Smooth muscle cell of the brain vasculature (primary cell): ENCODE measurements at regions not wholly inside any gene's neighbourhood (a gene's known extent, or its start where the extent isn't known, plus 50 kb on each side); places are given as distances from the start of the nearest gene placed in this dataset.

Experiments
- DNase-seq: peaks from one replicate; pipeline ENCODE4 v3.0.0-alpha.2; 2012; ENCODE audit warnings: low read depth, low spot score

- no peak for DNase-seq
Observed at GRCh38 chr2:224211791-224212190, 172.7 kb upstream of the SERPINE2 start.

GRCh38 chr2:224211181-224211480, 172.0 kb upstream of the SERPINE2 start:
- no peak for DNase-seq

DNA sequence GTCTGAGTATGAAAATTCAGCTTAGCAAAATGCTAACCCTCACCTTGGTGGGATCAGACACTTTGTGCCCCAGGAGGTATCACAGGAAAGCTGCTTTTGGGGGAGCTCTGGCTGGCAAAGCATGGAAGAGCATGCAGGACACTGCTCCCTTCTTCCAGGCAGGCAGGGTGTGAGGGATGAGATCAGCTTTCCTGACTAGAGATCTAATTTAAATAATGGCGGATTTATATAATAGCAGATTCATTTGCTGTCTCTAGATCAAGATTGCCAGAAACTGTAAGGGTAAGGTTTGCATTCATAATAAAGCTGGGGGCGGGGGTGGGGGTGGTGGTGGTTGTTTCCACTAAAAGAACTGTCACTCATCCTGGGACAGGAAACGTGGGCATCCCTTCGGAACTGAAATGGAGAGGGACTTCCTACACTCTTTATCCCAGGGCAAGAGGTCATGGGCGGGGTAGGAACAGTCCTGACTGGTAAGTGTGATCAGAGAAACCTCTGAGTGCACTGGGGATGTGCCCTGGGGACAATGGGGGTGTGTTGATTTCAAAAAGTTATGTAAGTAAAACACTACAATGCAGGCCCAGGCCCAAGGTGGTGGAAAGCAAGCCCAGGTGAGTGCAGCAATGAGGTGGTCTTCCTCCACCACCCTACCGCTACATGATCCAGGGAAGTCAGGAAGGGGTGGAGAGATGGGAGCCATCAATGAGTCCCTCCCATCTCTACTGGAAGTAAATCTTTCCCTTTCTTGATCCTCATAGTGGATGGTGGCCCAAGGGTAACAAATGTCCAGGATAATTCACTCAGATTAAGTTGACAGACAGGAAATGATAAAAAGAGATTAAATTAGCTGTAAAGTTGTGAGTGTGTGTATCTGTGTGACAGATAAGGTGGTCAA, 171.4 kb upstream of the SERPINE2 start:
- DNase-seq = no peak

- no peak for DNase-seq
Observed at GRCh38 chr2:224209555-224210285, 170.6 kb upstream of the SERPINE2 start.

DNA sequence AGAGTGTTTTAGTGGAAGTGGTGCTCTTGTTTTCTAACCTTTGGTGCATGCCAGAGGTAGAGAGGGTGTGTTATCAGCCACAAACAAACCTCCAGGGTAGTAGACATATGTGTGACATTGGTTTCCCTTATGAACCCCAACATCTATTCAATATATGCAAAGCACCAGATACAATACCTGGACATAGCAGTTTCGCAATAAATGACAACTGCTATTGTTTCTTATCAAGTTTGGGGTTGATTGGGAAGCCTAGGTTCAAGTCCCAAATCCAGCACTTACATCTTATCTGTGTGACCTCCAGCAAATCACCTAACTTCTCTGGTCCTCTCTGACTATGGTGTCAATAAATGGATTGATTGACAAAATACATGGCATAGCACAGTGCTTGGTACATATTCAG, 169.4 kb upstream of the SERPINE2 start:
- DNase-seq = no peak

- no peak for DNase-seq
Observed at GRCh38 chr2:224208007-224208406, 168.9 kb upstream of the SERPINE2 start.

- DNase-seq = no peak
Observed at GRCh38 chr2:224206816-224207215, 167.7 kb upstream of the SERPINE2 start.

DNA sequence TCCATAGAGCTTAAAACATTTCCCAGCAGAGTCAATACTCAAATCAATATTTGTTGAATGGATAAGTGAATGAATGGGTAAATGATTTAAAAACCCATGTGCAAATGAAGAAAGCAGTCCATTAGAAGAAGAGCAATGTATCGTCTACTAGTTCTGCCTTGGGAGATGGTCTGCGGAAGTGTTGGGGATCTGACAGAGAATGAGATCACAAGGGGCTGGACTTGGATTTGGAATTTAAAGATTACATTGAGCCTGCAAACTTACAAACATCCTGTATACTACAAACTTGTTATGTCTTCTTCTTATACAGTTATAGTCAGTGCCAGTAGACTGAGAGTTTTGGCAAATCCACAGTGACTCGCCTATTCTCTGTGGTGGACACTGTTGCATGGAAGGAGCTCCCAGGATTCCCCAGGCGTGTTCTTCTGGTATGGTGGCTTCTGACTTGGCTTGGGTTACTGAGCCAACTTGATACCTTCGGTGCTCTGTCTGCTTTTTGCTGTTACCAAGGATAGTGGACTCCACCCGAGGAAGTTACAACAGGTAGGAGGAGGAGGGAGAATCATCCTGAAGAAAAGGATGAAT, 163.3 kb upstream of the SERPINE2 start:
- no peak for DNase-seq

GRCh38 chr2:224198436-224198835, 159.3 kb upstream of the SERPINE2 start:
- no peak for DNase-seq

- DNase-seq = no peak
Observed at GRCh38 chr2:224196810-224197209, 157.7 kb upstream of the SERPINE2 start.

- DNase-seq = no peak
Observed at GRCh38 chr2:224195925-224196571, 157.0 kb upstream of the SERPINE2 start.

DNA sequence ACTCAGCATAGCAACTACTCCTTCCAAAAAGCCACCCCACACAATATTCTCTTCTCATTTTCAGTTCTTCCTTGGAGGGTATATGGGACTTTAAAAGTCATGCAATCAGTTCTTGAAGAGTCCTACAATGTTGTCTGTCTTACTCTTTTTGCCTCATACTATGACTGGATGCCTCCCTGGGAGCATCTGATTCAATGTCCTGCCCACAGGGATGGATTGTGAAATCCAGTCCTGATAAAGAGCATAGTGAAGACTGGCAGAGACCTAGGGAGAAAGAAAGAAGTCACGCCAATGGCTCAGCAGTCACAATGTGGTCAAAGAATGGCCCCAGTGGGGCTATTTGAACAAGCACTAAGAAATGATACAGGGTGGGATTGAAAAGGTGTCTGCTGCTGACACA, 155.1 kb upstream of the SERPINE2 start:
- DNase-seq = no peak

GRCh38 chr2:224191465-224191864, 152.4 kb upstream of the SERPINE2 start:
- no peak for DNase-seq

DNA sequence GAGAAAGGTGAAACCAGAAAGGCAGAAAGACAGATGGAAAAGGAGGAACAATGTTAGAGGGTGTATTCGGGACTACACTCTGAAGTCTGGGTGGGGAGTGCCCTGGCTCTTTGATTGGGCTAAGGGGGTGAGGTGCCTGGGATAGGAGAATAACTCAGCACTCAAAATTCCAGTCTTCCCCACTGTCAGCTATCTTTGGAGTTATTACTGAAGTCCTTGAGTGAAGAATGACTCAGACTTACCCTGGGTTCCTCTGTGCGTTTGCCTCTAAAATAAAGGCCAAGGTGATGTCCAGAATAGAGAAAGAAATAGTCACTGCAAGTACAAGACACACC, 151.8 kb upstream of the SERPINE2 start:
- no peak for DNase-seq

DNA sequence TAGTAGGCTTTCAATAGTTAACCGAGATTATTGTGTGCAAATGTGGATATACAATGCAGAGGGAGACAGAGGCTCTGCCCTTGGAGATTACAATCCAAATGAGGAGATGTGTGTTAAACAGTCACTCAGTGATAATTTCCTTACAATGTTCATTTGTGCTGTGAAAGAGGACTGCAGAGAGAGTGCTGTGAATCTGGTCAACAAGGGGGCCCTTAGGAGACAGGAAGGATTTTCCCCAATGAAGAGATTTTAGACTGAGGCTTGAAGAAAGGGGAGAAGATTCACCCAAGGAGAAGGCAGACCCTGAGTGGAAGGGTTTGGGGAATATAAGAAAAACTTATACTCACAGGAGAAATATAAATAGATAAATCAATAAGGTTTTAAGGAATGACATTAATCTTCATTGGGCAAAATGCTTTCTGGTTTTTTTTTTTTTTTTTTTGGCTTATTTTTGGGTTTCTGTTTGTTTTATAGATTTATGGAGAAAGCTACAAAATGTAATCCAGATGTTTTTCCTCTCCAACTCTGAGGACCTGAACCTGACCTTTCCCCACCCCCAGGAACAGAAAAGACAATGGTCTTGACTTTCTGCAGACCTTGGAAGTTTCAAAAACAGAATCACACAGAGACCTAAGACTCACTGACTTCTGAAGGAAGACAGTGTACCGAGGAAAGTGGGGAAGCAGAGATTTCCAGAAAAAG, 151.3 kb upstream of the SERPINE2 start:
- no peak for DNase-seq

DNA sequence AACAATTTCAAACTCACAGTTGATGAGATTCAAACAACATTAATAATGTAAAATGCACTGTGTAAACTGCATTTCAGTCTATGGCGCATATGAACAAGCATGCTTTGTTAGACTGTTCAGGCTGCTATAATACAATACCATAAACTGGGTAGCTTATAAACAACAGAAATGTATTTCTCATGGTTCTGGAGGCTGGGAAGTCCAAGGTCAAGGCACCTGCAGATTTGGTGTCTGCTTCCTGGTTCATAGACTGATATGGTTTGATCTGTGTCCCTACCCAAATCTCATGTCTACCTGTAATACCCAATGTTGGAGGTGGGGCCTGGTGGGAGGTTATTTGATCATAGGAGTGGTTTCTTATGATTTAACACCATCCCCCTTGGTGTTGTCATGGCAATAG, 148.1 kb upstream of the SERPINE2 start:
- no peak for DNase-seq

DNA sequence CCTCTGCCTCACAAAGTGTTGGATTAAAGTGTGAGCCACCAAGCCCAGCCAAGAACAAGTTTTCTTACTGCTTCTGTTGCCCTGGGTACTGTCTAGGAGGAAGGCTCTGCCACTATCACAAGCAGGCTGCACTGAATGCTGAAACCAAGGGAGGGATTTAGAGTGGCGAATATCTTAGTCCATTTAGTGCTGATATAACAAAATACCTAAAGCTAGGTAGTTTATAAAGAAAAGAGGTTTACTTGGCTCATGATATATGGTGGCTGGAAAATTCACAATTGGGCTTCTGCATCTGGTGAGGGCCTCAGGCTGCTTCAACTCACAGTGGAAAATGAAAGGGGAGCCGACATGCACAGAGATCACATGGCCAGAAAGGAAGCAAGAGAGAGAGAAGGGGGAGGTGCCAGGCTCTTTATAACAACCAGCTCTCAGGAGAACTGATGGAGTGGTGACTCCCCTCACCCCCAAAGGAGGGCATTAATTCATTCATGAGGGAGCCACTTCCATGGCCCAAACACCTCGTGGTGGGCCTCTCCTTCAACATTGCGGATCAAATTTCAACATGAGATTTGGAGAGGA, 146.0 kb upstream of the SERPINE2 start:
- no peak for DNase-seq

GRCh38 chr2:224183086-224183485, 144.0 kb upstream of the SERPINE2 start:
- DNase-seq = no peak

GRCh38 chr2:224182498-224182897, 143.4 kb upstream of the SERPINE2 start:
- no peak for DNase-seq

DNA sequence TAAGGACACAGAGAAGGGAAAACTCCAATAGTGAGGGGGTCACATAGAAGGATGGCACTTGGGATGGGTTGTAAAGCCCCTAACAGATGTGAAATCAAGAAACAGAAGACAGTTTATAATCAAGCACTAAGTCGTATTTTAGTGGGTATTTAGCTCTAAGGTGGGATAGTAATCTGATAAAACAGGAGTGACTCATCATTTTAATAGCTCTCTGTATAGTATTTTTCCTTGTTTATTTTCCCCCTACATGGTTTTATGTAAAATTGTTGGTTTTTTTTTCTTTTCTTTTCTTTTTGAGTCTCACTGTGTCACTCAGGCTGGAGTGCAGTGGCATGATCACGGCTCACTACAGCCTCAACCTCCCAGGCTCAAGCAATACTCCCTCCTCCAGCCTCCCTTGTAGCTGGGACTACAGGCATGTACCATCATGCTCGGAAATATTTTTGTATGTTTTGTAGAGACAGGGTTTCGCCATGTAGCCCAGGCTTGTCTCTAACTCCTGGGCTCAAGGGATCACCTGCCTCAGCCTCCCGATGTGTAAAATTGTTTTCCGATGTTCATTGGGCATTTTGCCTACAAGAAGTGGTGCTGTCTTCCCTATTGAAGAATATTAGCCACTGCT, 142.6 kb upstream of the SERPINE2 start:
- no peak for DNase-seq

- no peak for DNase-seq
Observed at GRCh38 chr2:224180810-224181209, 141.7 kb upstream of the SERPINE2 start.
